Kidney (tissue), 13 donors: ENCODE measurements at regions not wholly inside any gene's neighbourhood (a gene's known extent, or its start where the extent isn't known, plus 50 kb on each side); places are given as distances from the start of the nearest gene placed in this dataset.
"Not testable (repeated sequence)": the region's sequence is repeated elsewhere in the genome, so short reads cannot be mapped to it uniquely, and the experiment has no call there.

Experiments
- DNase-seq, 5 donors: peaks; one replicate each; pipeline ENCODE4 v3.0.0-alpha.2; 2013 to 2020
- FAIRE-seq: peaks from 2 replicates; lab custom pipeline; 2012; peaks lifted over from hg19 to GRCh38; lab: Jason Lieb, UNC
- H3K27ac ChIP-seq, 2 donors: one replicate each; pipeline ENCODE4 v1.7.0; 2013; ENCODE audit warnings: low read depth in 2 of 2, low read length in 2 of 2, inconsistent platforms in 1 of 2
- H3K27me3 ChIP-seq: one replicate; pipeline ENCODE4 v1.7.1; 2013; ENCODE audit warnings: low read length, inconsistent platforms; ENCODE audit not compliant: control insufficient read depth, insufficient read depth
- H3K36me3 ChIP-seq, 3 donors: one replicate each; pipeline versions ENCODE4 v1.7.0 to v1.7.1; 2013; ENCODE audit warnings: low read length in 3 of 3, control low read depth in 1 of 3, inconsistent platforms in 1 of 3; ENCODE audit not compliant: insufficient read depth in 3 of 3, control insufficient read depth in 2 of 3
- H3K4me1 ChIP-seq, 3 donors: one replicate each; pipeline versions ENCODE4 v1.7.0 to v1.7.1; 2013; ENCODE audit warnings: low read length in 3 of 3, inconsistent platforms in 1 of 3, low read depth in 1 of 3; ENCODE audit not compliant: control insufficient read depth in 2 of 3, insufficient read depth in 2 of 3
- H3K4me3 ChIP-seq, 3 donors: one replicate each; pipeline versions ENCODE4 v1.7.0 to v1.8.1; 2013; ENCODE audit warnings: low read length in 3 of 3, control low read depth in 1 of 3, inconsistent platforms in 1 of 3
- H3K9ac ChIP-seq, 3 donors: one replicate each; pipeline versions ENCODE4 v1.7.0 to v1.7.1; 2013; ENCODE audit warnings: low read length in 3 of 3, control low read depth in 1 of 3, inconsistent platforms in 1 of 3
- H3K9me3 ChIP-seq, 3 donors: one replicate each; pipeline versions ENCODE4 v1.7.0 to v1.7.1; 2013; ENCODE audit warnings: low read length in 3 of 3, control low read depth in 1 of 3, inconsistent platforms in 1 of 3; ENCODE audit not compliant: control insufficient read depth in 2 of 3, insufficient read depth in 1 of 3
- CTCF ChIP-seq: IDR thresholded peaks from 3 replicates; pipeline ENCODE4 v1.5.1; 2012; ENCODE audit warnings: mild to moderate bottlenecking, moderate library complexity, borderline replicate concordance; ENCODE audit not compliant: insufficient read depth; ENCODE audit errors: extremely low read depth
- intact Hi-C: fragments of 100-400 bp; cut with DNase I; formaldehyde crosslinking; loops from one replicate; pipeline ENCODE4 v1.11.1; 2022
- donor health status: control.
- donor health status: control.
- donor health status: control.
- donor health status: control.
- donor health status: control.
- donor health status: DM: yes; HTN: yes; CAD: no.
- donor health status: Normal renal cell carcinoma (clear cell type).

- FAIRE-seq (no peak), DNase-seq (peak in 2 of 5 donors; percentile 27 to 39)
- H3K9ac ChIP-seq, result no peak overlapping the region
- H3K9me3 ChIP-seq, result no peaks in the 10 kb centered on the region
- TF ChIP-seq CTCF, result no peak
- no peak overlapping the region for H3K4me3 ChIP-seq
- intact Hi-C loops, result no loop called here
- H3K27ac ChIP-seq, result no peak overlapping the region
- H3K36me3 ChIP-seq, result no peaks in the 10 kb centered on the region
- H3K4me1 ChIP-seq, result no peaks in the 10 kb centered on the region
- no peaks in the 10 kb centered on the region for H3K27me3 ChIP-seq
Measured at GRCh38 chr2:228771774-228772173, 499.3 kb downstream of the PID1 start.

GRCh38 chr2:228771315-228771714 lies 499.8 kb downstream of the PID1 start:
- Histone ChIP-seq H3K4me1 (no peaks in the 10 kb centered on the region), H3K27ac (no peak overlapping the region)

GRCh38 chr2:228768818-228769217 lies 502.3 kb downstream of the PID1 start:
- H3K4me1 ChIP-seq, result no peaks in the 10 kb centered on the region
- no peak overlapping the region for H3K9ac ChIP-seq
- TF ChIP-seq CTCF, result no peak
- no peak overlapping the region for H3K4me3 ChIP-seq
- peak in 1 of 5 donors; percentile 5 for DNase-seq
- H3K27ac ChIP-seq, result no peak overlapping the region
- H3K36me3 ChIP-seq, result no peaks in the 10 kb centered on the region
- H3K27me3 ChIP-seq, result no peaks in the 10 kb centered on the region
- FAIRE-seq, result peak; percentile 39
- intact Hi-C loops, result no loop called here
- H3K9me3 ChIP-seq, result no peaks in the 10 kb centered on the region

More at GRCh38 chr2:228771315-228771714, 499.8 kb downstream of the PID1 start:
- Histone ChIP-seq H3K4me3 (no peak overlapping the region), H3K36me3 (no peaks in the 10 kb centered on the region), H3K9me3 (no peaks in the 10 kb centered on the region), H3K27me3 (no peaks in the 10 kb centered on the region), H3K9ac (no peak overlapping the region)
- DNase-seq (no peak), FAIRE-seq (no peak)
- intact Hi-C loops, result no loop called here
- TF ChIP-seq CTCF, result no peak

- H3K36me3 ChIP-seq, H3K27ac ChIP-seq, FAIRE-seq, DNase-seq, intact Hi-C loops, H3K4me3 ChIP-seq, H3K9me3 ChIP-seq, H3K9ac ChIP-seq, H3K27me3 ChIP-seq, H3K4me1 ChIP-seq: not testable (repeated sequence)
Measured at GRCh38 chr2:228768141-228768540, 502.9 kb downstream of the PID1 start.
